Islet of Langerhans (tissue), 1 donor: ENCODE measurements at regions not wholly inside any gene's neighbourhood (a gene's known extent, or its start where the extent isn't known, plus 50 kb on each side); places are given as distances from the start of the nearest gene placed in this dataset.
A peak's percentile ranks its signal among the peaks of the same experiment; 100 is the strongest.

Source experiments
- FAIRE-seq: peaks from one replicate; lab custom pipeline; 2011; peaks lifted over from hg19 to GRCh38; lab: Jason Lieb, UNC

DNA sequence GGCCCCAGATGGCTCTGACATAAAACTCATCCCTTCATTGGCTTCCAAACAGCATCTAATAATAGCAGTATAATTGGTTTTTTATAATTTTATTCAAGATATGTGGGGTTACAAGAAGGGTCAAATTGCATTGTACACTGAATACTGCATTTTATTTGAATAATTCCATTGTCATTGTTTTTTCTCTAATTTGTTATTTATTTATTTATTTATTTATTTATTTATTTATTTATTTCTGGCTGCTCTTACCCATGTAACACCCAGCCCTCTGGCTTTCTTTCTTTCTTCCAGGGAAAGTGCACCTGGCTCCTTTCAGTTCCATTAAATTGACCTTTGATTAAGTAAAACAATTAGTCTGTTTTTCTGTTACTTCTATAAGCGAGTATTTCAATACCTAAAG is 210.1 kb downstream of the CDH9 start:
- FAIRE-seq, result no peak

- no peak for FAIRE-seq
Measured at GRCh38 chr5:26813235-26813634, 225.2 kb downstream of the CDH9 start.

DNA sequence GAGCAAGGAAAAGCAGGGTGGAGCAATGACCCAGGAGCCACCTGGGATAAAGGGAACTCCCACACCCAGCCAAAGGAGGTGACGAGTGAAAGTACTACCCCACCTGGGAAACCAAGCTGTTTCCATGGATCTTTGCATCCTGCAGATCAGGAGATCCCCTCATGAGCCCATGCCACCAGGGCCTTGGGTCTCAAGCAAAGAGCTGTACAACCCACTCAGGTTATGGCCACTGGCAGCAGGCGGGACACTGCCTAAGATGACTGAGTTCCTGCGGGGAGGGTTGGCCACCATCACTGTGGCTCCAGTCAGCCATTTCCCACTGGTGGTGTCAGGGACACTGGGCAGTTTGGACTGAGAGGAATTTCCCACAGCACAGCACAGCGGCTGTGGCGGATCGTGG is 225.7 kb downstream of the CDH9 start:
- no peak for FAIRE-seq

DNA sequence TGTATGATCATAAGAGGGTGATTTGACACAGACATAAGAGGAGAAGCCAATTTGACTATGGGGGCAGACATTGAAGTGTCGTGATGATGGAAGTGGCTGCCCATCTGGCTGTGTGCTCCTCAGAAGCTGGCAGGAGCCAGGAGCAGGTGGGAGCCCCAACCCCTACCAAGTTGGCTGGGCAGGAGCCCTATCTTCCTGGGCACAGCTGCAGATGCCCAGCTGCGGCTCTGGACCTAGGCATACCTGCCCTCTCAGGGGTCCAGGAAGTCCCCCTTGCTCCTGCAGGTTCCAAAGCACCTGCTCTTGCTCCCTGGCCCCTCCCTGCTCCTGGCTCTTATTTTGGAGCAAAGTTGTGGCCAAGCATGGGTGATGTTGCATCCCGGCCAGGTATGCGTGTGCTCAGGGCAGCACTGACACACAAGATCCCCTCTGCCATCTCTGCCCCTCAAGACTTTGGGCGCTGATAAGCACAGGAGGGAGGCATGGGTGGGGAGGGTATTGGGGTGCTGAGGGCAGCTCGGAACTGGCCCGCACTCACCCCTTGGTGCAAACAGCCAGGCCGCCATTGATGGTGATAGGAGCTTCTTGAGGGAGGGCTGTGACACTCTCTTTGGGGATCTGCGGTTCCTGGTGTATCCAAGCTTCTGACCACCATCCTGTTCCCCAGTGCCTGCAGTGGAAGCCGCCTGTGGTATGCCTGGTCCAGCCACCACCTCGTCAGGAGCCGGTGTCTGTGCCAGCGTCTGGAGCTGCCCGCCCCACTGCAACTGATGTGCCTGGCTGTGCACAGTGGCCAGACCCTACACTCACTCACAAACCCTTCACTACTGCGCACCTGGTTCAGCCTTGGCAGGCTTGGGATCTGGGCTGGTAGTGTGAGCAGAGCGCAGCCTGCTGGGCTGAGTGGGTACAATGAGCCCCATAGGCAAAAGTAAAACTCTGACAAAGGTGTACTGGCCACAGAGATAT is 230.9 kb downstream of the CDH9 start:
- no peak for FAIRE-seq

DNA sequence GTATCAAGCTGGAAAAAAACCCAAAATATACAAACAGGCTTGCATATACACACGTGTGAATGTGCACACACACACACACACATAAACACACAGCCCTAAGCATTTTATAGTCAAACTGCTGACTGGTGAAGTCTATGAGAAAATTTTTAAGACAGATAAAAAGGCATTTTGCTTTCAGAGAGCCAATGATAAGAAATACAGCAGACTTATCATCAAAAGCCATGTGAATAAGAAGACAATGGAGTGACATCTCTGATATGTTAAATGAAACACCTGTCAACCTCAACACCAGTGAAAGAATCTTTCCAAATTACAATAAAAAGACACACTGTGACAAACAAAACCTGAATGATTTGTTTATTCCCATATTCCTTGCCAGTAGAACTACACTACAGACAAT is 233.3 kb downstream of the CDH9 start:
- FAIRE-seq, result no peak

DNA sequence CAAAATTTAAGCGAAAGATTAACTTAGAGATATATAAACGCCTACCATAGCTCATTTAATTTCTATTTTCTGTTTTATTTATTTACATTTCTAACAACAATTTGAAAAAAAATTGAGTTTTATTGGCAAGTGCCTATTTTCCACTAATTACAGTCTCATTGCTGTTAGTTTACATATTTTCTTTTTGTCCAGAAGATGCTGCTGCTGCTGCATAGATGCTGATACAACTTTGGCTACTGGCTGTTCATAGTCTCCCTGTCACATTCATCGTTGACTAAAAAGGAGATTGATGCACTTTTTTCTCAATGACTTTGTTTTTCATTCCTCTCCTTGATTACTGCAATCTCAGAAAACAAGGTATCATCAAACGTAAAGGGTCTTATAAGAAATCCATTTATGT is 235.4 kb downstream of the CDH9 start:
- no peak for FAIRE-seq

DNA sequence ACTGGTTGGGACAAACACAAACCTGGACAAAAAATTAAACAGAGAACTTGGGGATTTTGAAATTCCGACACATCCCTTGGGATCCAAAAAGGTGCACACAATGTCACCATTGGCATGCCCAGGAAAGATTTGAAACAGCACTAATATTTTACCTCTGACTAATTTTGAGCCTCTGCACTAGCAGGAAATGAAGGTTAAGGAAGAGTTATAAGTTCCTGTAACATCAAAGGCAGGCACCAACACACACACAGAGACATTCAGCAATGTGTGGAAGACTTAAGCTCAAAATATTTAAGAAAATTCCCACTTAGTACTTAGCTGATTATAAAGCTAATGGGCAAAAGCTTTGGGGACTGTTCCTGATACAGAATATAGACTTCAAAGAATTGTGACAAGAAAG is 247.0 kb downstream of the CDH9 start:
- no peak for FAIRE-seq

GRCh38 chr5:26791021-26791420 is 247.4 kb downstream of the CDH9 start:
- no peak for FAIRE-seq

DNA sequence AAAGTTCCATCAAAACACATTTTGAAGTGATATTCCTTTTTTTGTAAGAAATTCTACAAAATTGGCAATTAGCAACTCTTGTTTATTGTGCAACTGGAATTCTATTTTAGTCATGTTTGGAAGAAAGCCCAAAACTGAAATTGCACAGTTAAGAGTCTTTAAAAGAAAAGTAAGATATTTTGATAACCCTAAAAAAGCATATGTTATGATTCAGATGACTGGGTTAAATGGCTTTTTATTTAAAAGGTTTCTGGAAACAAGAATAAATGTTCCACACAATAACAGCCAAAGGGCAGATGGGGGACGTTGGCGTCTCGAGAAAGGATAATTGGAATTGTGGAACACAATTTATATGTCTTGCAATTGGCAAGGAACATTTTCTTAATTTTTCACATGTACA is 275.2 kb downstream of the CDH9 start:
- no peak for FAIRE-seq

DNA sequence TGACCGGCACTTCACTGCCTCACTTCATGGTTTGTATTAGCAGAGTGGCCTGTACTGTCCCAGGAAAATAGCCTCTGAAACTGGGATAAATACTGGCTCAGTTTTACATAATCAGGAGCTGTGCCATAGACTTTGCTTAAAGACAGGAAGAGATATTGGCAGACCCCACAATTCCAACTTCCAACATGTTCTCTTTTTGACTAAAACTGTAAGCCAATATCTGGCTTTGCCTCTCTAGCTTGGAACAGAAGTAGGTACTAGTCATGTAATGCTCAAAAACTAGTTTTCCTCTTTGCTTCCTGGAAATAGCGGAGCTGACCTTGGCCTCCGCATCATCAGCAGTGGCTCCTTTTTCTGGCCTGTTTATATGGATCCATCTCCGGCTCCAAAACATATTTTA is 276.9 kb downstream of the CDH9 start:
- no peak for FAIRE-seq

- no peak for FAIRE-seq
Measured at GRCh38 chr5:26761045-26761444, 277.3 kb downstream of the CDH9 start.

DNA sequence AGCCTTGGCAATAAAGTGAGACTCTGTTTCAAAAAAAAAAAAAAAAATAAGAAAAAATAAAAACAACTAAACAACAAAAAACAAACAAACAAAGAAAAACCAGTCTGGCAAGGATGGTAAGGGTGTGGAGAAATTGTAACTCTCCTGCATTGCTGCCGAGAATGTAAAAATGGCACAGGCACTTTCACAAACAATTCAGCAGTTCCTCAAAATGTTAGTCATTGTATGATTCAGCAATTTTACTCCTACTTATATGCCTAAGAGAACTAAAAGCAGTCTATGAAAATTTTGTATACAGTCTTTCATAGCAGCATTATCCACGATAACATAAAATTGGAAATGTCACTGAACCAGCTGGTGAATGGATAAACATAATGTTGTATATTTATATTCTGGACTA is 280.4 kb downstream of the CDH9 start:
- FAIRE-seq, result no peak

DNA sequence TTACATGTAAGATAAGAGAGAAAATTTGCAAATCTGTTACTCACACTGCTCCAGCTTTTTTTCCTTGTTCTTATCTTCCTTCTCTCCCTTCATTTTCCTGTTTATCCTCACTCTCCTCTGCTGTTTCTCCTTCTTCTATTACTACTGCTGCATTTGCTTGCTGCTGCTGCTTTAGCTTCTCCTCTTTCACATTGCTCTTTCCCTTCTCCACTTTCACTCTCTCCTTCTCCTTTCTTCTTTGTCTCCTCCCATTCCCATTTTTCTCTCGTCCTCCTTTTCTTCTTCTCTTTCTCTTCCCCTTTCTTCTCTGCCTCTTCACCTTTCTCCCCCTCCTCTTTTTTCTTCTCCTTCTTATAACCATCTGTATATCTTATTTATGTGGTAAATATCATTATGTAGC is 288.6 kb downstream of the CDH9 start:
- FAIRE-seq, result no peak

GRCh38 chr5:26740182-26740581 is 298.2 kb downstream of the CDH9 start:
- FAIRE-seq, result no peak

DNA sequence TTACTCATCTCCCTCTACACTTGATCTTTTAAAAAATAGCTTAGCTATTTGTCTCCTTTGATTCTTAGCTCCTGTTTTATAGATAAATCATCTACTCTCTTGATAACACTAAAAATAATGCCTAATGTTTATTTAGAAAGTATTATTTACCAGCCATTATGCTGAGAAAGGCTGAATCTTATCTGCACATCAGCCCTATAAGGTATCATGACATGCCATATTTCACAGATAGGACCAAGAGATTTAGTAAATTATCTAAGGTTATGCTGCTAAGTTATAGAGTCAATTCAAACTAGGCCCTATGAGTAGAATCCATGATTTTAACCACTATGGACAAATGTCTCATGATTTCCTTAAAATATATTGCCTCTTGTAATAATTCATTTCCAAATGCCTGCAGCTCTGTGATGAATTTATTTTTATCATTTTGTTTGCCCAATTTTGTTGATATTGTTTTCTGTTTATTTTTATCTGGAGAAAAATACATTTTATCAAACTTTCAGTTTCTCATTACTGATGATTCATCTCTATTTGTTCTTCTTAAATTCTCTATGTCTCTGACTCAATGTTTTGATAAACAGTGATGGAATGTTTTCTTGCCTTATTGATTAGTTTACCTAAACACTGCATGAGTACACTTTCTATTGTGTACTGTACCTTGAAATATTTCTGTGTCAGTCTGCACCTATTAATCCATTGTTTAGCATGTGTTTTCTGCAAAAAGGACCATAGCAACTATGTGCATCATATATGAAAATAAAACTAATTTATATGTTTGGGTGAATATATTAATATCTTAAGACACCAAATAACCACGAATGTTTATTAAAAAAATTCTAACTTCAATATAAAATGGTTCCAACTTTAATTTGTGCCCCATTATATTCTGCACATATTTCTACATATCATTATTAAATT is 300.8 kb downstream of the CDH9 start:
- FAIRE-seq, result peak; percentile 17

- no peak for FAIRE-seq
Measured at GRCh38 chr5:26727916-26728315, 310.5 kb downstream of the CDH9 start.

DNA sequence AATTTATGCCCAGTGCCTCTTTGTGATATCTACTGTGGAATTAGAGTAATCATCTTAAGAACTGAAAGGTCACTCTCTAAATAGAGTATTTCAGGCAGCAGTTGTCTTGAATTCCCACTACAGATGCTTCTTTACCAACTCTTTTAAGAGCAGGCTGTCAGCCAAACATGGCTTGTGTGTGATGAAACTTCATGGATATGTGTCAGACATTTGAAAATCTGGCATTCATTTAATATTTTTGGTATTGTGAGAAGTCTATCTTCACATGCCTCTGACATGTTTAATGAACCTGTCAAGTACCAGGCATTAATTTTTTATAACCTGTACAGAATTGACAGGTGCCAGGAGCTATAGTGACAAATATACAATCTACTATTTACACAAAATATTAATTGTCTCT is 318.6 kb downstream of the CDH9 start:
- no peak for FAIRE-seq

- FAIRE-seq, result peak; percentile 74
Measured at GRCh38 chr5:26700759-26701384, 337.5 kb downstream of the CDH9 start.

DNA sequence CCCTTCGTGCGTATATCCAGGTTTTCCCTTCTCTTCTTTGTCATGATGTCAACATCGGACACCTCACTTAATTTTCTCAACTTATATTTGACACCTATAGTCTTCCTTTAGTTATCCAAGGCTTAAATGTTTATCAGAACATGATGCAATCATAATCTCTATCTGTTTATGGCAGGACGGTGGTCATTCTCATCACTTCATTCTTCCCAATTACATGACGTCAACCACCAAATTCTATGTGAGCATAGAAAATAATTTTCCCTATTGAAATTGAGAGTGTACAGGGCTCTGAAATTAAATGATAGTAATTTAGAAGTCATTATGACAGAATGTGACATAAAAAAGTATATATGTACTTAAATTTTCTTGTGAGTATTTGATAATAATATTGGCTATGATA is 345.4 kb downstream of the CDH9 start:
- FAIRE-seq, result no peak

- no peak for FAIRE-seq
Measured at GRCh38 chr5:26691486-26691885, 346.9 kb downstream of the CDH9 start.

GRCh38 chr5:26690511-26690910 is 347.9 kb downstream of the CDH9 start:
- no peak for FAIRE-seq

DNA sequence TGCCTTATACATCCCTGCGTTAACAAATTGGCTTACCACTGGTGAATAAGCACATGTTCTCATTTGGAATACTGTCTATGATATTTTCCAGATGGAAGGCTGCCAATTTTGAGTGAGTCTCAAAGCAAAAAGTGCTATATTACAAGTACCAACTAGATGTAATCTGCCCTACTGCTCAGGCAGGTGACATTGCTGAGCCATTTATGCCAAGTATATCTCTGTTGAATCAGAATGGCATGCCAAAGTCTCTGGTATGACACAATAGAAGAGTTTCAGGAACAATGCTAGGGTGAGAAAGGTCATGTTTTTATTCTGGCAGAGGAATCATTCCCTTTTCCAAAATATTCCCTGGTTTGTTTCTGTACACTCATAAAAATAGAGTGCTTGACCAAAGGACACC is 356.5 kb downstream of the CDH9 start:
- no peak for FAIRE-seq

- no peak for FAIRE-seq
Measured at GRCh38 chr5:26674846-26675245, 363.5 kb downstream of the CDH9 start.
